Gastroesophageal sphincter (tissue), 4 donors: ENCODE measurements at regions not wholly inside any gene's neighbourhood (a gene's known extent, or its start where the extent isn't known, plus 50 kb on each side); places are given as distances from the start of the nearest gene placed in this dataset.

ENCODE experiments used
- ATAC-seq: fragments of 150-250 bp; one replicate; pipeline ENCODE4 v1.9.1; 2016; ENCODE audit warnings: mild to moderate bottlenecking, moderate library complexity
- H3K27ac ChIP-seq, 4 donors: fragments of 200-600 bp; sonication (generic) in 3 of 4; 1 replicate in 3 of 4; 2 replicates in 1 of 4; pipeline ENCODE4 v1.5.1; 2016 to 2019
- H3K27me3 ChIP-seq: fragments of 200-600 bp; sonication (generic); one replicate; pipeline ENCODE4 v1.5.1; 2019
- H3K36me3 ChIP-seq, 2 donors: fragments of 200-600 bp; sonication (generic); one replicate each; pipeline ENCODE4 v1.5.1; 2019; ENCODE audit warnings: control low read depth in 1 of 2
- H3K4me1 ChIP-seq, 3 donors: fragments of 200-600 bp; sonication (generic); 1 replicate in 2 of 3; 2 replicates in 1 of 3; pipeline ENCODE4 v1.5.1; 2016 to 2019; ENCODE audit warnings: control low read depth in 2 of 3
- H3K4me3 ChIP-seq, 2 donors: fragments of 200-600 bp; sonication (generic); one replicate each; pipeline ENCODE4 v1.5.1; 2019; ENCODE audit warnings: mild to moderate bottlenecking in 1 of 2, moderate library complexity in 1 of 2
- H3K9me3 ChIP-seq, 3 donors: fragments of 200-600 bp; sonication (generic); one replicate each; pipeline ENCODE4 v1.5.1; 2017 to 2019; ENCODE audit warnings: control low read depth in 2 of 3
- EP300 ChIP-seq: sonication (generic); formaldehyde crosslinking; IDR thresholded peaks from one replicate; pipeline ENCODE4 v1.6.1; 2017; ENCODE audit warnings: antibody characterized with exemption, mild to moderate bottlenecking
- POLR2A ChIP-seq, 2 donors: fragments of 450-650 bp; IDR thresholded peaks; one replicate each; pipeline ENCODE4 v1.6.1; 2017; ENCODE audit warnings: antibody characterized with exemption in 2 of 2, mild to moderate bottlenecking in 2 of 2, moderate library complexity in 1 of 2
- POLR2AphosphoS5 ChIP-seq: sonication (generic); formaldehyde crosslinking; IDR thresholded peaks from one replicate; pipeline ENCODE4 v1.6.1; 2017; ENCODE audit warnings: antibody characterized with exemption
- WGBS, 2 donors: methylation state at CpG; one replicate each; pipeline ENCODE4 v1.1.5; 2018; ENCODE audit warnings: low coverage in 1 of 2; 5-methylcytosine and 5-hydroxymethylcytosine counted together
- TF ChIP-seq, protein P1 (sequence below), 4 experiments: fragments of 200-600 bp in 2 of 4; fragments of 450-650 bp in 2 of 4; sonication (generic) in 1 of 4; IDR thresholded peaks; one replicate each; pipeline ENCODE4 v1.5.1; 2017 to 2019; ENCODE audit warnings: antibody characterized with exemption in 4 of 4, mild to moderate bottlenecking in 2 of 4, moderate library complexity in 2 of 4

DNA sequence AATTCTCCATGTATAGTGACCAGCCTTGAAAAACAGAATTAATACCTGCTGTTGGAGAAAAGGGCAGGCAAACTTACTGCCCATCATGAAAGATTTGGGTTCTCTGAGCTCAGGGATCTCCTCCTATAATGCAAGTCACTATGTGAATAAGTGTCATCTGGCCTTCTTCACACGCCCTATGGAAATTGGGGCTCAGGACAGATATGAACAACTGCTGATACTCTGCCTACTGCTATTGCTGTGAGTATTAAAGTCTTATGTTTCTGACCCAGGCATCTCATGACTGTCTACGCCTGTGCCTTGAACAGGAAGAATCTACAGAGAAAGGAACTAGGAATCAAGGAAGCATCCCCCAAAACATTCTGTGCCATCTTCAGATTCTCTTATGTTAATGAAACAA lies 226.1 kb downstream of the SOD2 start:
- no peak for ATAC-seq
- TF ChIP-seq POLR2AphosphoS5: no peak
- no peak for TF ChIP-seq POLR2A (IDR thresholded peaks at IDR 0.05)
- TF ChIP-seq, protein P1, sequence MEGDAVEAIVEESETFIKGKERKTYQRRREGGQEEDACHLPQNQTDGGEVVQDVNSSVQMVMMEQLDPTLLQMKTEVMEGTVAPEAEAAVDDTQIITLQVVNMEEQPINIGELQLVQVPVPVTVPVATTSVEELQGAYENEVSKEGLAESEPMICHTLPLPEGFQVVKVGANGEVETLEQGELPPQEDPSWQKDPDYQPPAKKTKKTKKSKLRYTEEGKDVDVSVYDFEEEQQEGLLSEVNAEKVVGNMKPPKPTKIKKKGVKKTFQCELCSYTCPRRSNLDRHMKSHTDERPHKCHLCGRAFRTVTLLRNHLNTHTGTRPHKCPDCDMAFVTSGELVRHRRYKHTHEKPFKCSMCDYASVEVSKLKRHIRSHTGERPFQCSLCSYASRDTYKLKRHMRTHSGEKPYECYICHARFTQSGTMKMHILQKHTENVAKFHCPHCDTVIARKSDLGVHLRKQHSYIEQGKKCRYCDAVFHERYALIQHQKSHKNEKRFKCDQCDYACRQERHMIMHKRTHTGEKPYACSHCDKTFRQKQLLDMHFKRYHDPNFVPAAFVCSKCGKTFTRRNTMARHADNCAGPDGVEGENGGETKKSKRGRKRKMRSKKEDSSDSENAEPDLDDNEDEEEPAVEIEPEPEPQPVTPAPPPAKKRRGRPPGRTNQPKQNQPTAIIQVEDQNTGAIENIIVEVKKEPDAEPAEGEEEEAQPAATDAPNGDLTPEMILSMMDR (IDR thresholded peaks at IDR 0.05): no peak
- TF ChIP-seq EP300: no peak
- WGBS, 2 donors: 94 to 100% methylated on average over 1 to 2 of the region's 2 CpGs

DNA sequence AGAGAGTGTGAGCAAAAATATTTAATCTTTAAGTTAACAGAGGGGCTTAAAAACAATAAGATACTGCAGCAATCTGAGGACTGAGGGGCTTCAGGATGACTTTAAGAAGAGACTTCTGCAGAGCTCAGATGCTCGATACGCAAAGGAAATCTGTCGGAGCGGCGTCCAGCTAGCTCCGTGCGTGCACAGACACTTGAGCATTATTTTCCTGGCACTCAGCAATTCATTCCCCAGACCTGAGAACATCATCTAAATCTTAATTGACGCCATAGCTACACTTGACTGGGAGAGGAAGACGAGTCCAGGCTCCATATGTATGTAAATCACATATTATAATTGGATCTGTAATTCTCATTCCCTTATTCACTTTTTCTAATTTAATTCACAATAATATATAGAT lies 228.2 kb downstream of the SOD2 start:
- ATAC-seq: no peak
- peaks cover 0 to 25% (median 0%) of the 10 kb centered on the region in 3 donors for H3K4me1 ChIP-seq
- H3K27ac ChIP-seq: peak overlapping the region in 2 of 4 donors; percentile 7 to 57
- no peaks in the 10 kb centered on the region for H3K36me3 ChIP-seq
- H3K4me3 ChIP-seq: no peak overlapping the region
- H3K27me3 ChIP-seq: no peaks in the 10 kb centered on the region
- no peaks in the 10 kb centered on the region for H3K9me3 ChIP-seq
- TF ChIP-seq EP300: no peak
- TF ChIP-seq POLR2A (IDR thresholded peaks at IDR 0.05): no peak
- TF ChIP-seq POLR2AphosphoS5: no peak
- WGBS, 2 donors: 19 to 48% methylated on average over 9 of the region's 9 CpGs

More for the DNA sequence above, 226.1 kb downstream of the SOD2 start:
- H3K4me3 ChIP-seq: no peak overlapping the region
- no peaks in the 10 kb centered on the region for H3K9me3 ChIP-seq
- H3K4me1 ChIP-seq: peaks cover 0 to 25% (median 0%) of the 10 kb centered on the region in 3 donors
- no peaks in the 10 kb centered on the region for H3K36me3 ChIP-seq
- H3K27me3 ChIP-seq: no peaks in the 10 kb centered on the region
- H3K27ac ChIP-seq: no peak overlapping the region

DNA sequence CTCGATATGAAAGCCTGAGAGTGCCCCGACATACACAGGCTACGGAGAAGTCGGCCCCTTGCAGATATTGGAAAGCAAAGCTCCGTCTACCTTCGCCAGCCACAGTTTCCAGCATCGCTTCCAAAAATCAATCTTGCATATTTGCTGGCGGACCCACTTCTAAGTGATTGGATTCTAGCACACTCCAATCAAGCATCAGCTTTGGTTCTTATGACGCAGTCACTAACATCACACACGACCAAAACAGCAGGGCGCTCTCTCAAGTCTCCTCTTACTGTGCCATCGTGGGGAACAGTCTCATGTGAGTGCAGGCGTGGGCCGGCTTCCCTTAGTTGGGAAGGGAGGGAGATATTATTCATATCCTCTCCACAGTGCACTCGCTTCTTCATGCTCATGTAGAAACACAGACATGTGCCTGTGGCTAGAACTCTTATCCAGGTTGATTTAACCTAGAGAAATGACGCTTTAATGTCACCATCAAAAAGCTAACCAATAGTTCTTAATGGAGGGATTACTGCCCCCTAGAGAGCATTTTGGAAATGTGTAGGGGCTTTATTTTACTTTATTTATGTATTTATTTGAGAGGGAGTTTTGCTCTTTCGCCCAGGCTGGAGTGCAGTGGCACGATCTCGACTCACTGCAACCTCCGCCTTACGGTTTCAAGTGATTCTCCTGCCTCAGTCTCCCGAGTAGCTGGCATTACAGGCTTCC lies 229.8 kb downstream of the SOD2 start:
- Histone ChIP-seq H3K27me3 (no peaks in the 10 kb centered on the region), H3K27ac (peak overlapping the region in 1 of 4 donors; percentile 57), H3K4me1 (peaks cover 0 to 23% (median 0%) of the 10 kb centered on the region in 3 donors), H3K9me3 (no peaks in the 10 kb centered on the region), H3K36me3 (no peaks in the 10 kb centered on the region), H3K4me3 (no peak overlapping the region)
- ATAC-seq: no peak
- WGBS, 2 donors: 80 to 90% methylated on average over 18 to 19 of the region's 22 CpGs
- TF ChIP-seq POLR2A (IDR thresholded peaks at IDR 0.05): no peak
- TF ChIP-seq, protein P1 (IDR thresholded peaks at IDR 0.05): peak in 1 of 4 experiments; percentile 39

DNA sequence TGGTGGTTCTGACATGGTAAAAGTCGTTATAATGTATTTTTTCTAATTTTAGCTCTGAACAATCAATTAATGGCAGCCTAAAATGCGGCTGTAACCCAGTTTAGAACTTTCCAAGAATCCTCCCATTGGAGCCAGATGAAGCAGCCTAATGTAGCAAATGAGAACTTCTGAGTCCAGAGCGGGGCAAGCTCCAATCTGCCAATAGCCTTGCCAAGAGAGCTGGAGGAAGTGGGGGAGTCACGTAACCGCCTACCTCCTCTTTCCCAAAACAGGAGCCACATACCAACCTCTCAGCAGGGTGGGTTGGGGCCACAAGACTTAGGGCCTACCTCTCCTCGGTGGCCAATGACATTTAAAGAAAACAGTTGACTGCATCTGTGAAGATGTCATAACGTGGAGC lies 230.6 kb downstream of the SOD2 start:
- Histone ChIP-seq H3K27me3 (no peaks in the 10 kb centered on the region), H3K9me3 (no peaks in the 10 kb centered on the region), H3K27ac (no peak overlapping the region), H3K36me3 (no peaks in the 10 kb centered on the region), H3K4me1 (peaks cover 0 to 15% (median 0%) of the 10 kb centered on the region in 3 donors), H3K4me3 (no peak overlapping the region)
- TF ChIP-seq POLR2A (IDR thresholded peaks at IDR 0.05) (no peak), EP300 (no peak), POLR2AphosphoS5 (no peak)
- TF ChIP-seq, protein P1 (IDR thresholded peaks at IDR 0.05): no peak
- ATAC-seq: no peak
- 75 to 76% methylated on average over 4 to 7 of the region's 7 CpGs for WGBS, 2 donors

DNA sequence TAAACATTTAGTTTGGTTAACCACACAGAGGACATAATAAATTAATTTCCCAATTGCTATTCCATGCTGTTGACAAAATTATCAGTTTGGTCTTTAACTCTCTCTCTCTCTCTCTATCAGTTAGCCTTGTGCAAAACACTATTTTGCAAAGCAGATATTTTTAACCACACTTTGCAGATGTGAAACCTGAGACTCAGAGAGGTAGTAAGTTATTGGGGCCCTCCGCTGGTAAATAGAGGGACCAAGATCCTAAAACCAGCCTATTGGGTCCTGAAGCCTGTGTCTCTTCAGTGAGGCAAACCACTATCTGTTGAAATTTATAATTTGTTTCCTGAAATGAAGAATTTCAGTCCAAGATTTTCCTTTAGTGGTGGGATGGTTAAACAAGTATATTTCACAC lies 231.0 kb downstream of the SOD2 start:
- WGBS, 2 donors: 100% methylated on average over 1 of the region's 1 CpG
- no peak overlapping the region for H3K27ac ChIP-seq
- no peaks in the 10 kb centered on the region for H3K27me3 ChIP-seq
- H3K4me3 ChIP-seq: no peak overlapping the region
- no peak for ATAC-seq
- H3K9me3 ChIP-seq: no peaks in the 10 kb centered on the region
- no peaks in the 10 kb centered on the region for H3K36me3 ChIP-seq
- peaks cover 0 to 12% (median 0%) of the 10 kb centered on the region in 3 donors for H3K4me1 ChIP-seq
- no peak for TF ChIP-seq EP300
- TF ChIP-seq POLR2AphosphoS5: no peak
- TF ChIP-seq, protein P1 (IDR thresholded peaks at IDR 0.05): no peak
- no peak for TF ChIP-seq POLR2A (IDR thresholded peaks at IDR 0.05)
